Mesenchymal stem cell (in vitro differentiated cells and primary cell): ENCODE measurements at regions not wholly inside any gene's neighbourhood (a gene's known extent, or its start where the extent isn't known, plus 50 kb on each side); places are given as distances from the start of the nearest gene placed in this dataset.

Experiments
- DNase-seq: peaks from one replicate; pipeline ENCODE4 v3.0.0-alpha.2; 2013
- H2AFZ ChIP-seq: one replicate; pipeline ENCODE4 v1.6.1; 2013; ENCODE audit warnings: low read depth, mild to moderate bottlenecking, control low read depth, inconsistent platforms, low read length, moderate library complexity
- H2AK5ac ChIP-seq: 2 replicates; pipeline ENCODE4 v1.6.1; 2013; ENCODE audit warnings: low read length, moderate library complexity, mild to moderate bottlenecking, inconsistent platforms; ENCODE audit not compliant: severe bottlenecking
- H2BK120ac ChIP-seq: one replicate; pipeline ENCODE4 v1.6.1; 2013; ENCODE audit warnings: low read depth, mild to moderate bottlenecking, inconsistent platforms, low read length, moderate library complexity
- H2BK12ac ChIP-seq, 2 experiments: one replicate each; pipeline ENCODE4 v1.6.1; 2013; ENCODE audit warnings: inconsistent platforms in 2 of 2, low read length in 2 of 2, mild to moderate bottlenecking in 2 of 2, moderate library complexity in 2 of 2, control low read depth in 1 of 2
- H2BK15ac ChIP-seq: one replicate; pipeline ENCODE4 v1.6.1; 2013; ENCODE audit warnings: mild to moderate bottlenecking, low read depth, inconsistent platforms; ENCODE audit not compliant: poor library complexity, severe bottlenecking
- H2BK5ac ChIP-seq: 2 replicates; pipeline ENCODE4 v1.6.1; 2013; ENCODE audit warnings: low read depth, mild to moderate bottlenecking, low read length, control low read depth, inconsistent platforms; ENCODE audit not compliant: poor library complexity, severe bottlenecking
- H3K14ac ChIP-seq, 2 experiments: one replicate each; pipeline ENCODE4 v1.6.1; 2013; ENCODE audit warnings: inconsistent platforms in 2 of 2, low read length in 2 of 2, control low read depth in 1 of 2, mild to moderate bottlenecking in 1 of 2, moderate library complexity in 1 of 2
- H3K18ac ChIP-seq, 2 experiments: one replicate each; pipeline ENCODE4 v1.6.1; 2013; ENCODE audit warnings: inconsistent platforms in 2 of 2, low read length in 2 of 2, control low read depth in 1 of 2, low read depth in 1 of 2, mild to moderate bottlenecking in 1 of 2
- H3K23ac ChIP-seq, 2 experiments: one replicate each; pipeline ENCODE4 v1.6.1; 2013; ENCODE audit warnings: inconsistent platforms in 2 of 2, low read length in 2 of 2, mild to moderate bottlenecking in 2 of 2, moderate library complexity in 2 of 2, control low read depth in 1 of 2
- H3K27ac ChIP-seq: 2 replicates; pipeline ENCODE4 v1.5.1; 2013; ENCODE audit warnings: mild to moderate bottlenecking, moderate library complexity, low read length, control low read depth, inconsistent platforms; ENCODE audit not compliant: poor library complexity, severe bottlenecking
- H3K27me3 ChIP-seq, 2 experiments: 2 replicates each; pipeline versions ENCODE4 v1.6.1 to v1.7.0; 2013; ENCODE audit warnings: low read length in 2 of 2, mild to moderate bottlenecking in 2 of 2, moderate library complexity in 2 of 2, control low read depth in 1 of 2, inconsistent platforms in 1 of 2; ENCODE audit not compliant: control insufficient read depth in 1 of 2, insufficient read depth in 1 of 2
- H3K36me3 ChIP-seq, 2 experiments: 2 replicates each; pipeline versions ENCODE4 v1.6.1 to v1.7.0; 2013; ENCODE audit warnings: low read length in 2 of 2, control low read depth in 1 of 2, inconsistent platforms in 1 of 2, low read depth in 1 of 2, mild to moderate bottlenecking in 1 of 2; ENCODE audit not compliant: insufficient read depth in 2 of 2, control insufficient read depth in 1 of 2
- H3K4ac ChIP-seq, 2 experiments: one replicate each; pipeline ENCODE4 v1.6.1; 2013; ENCODE audit warnings: inconsistent platforms in 2 of 2, low read length in 2 of 2, mild to moderate bottlenecking in 2 of 2, moderate library complexity in 2 of 2, control low read depth in 1 of 2, low read depth in 1 of 2
- H3K4me1 ChIP-seq: 2 replicates; pipeline ENCODE4 v1.6.1; 2013; ENCODE audit warnings: low read depth, low read length, control low read depth; ENCODE audit not compliant: control insufficient read depth, insufficient read depth
- H3K4me2 ChIP-seq: 2 replicates; pipeline ENCODE4 v1.6.1; 2013; ENCODE audit warnings: low read length, mild to moderate bottlenecking, inconsistent platforms; ENCODE audit not compliant: poor library complexity, severe bottlenecking
- H3K4me3 ChIP-seq, 2 experiments: 2 replicates each; pipeline versions ENCODE4 v1.5.1 to v1.7.0; 2013; ENCODE audit warnings: low read length in 2 of 2, mild to moderate bottlenecking in 2 of 2, control low read depth in 1 of 2, low read depth in 1 of 2; ENCODE audit not compliant: insufficient read depth in 1 of 2
- H3K79me1 ChIP-seq: replicated peaks from 2 replicates; pipeline ENCODE4 v1.6.1; 2013; ENCODE audit warnings: mild to moderate bottlenecking, control low read depth, low read length, inconsistent platforms; ENCODE audit not compliant: poor library complexity, severe bottlenecking
- H3K9ac ChIP-seq: 2 replicates; pipeline ENCODE4 v1.7.0; 2013; ENCODE audit warnings: mild to moderate bottlenecking, low read length, moderate library complexity
- H3K9me3 ChIP-seq: 2 replicates; pipeline ENCODE4 v1.7.0; 2013; ENCODE audit warnings: mild to moderate bottlenecking, low read length; ENCODE audit not compliant: control insufficient read depth
- H4K8ac ChIP-seq: one replicate; pipeline ENCODE4 v1.6.1; 2013; ENCODE audit warnings: inconsistent platforms, mild to moderate bottlenecking, low read length, moderate library complexity
- H4K91ac ChIP-seq: one replicate; pipeline ENCODE4 v1.6.1; 2013; ENCODE audit warnings: mild to moderate bottlenecking, low read length, inconsistent platforms
- WGBS: methylation state at CpG from one replicate; pipeline ENCODE4 v1.1.7; 2013; ENCODE audit warnings: mixed read lengths; 5-methylcytosine and 5-hydroxymethylcytosine counted together

GRCh38 chr10:90458054-90458453, 399.8 kb downstream of the HTR7 start:
- H3K27me3 ChIP-seq = no peaks in the 10 kb centered on the region
- H3K14ac ChIP-seq = no peak overlapping the region
- WGBS = no CpG with 5 or more reads among the region's 1 CpG
- H2BK12ac ChIP-seq = no peak overlapping the region
- no peak overlapping the region for H4K8ac ChIP-seq
- no peaks in the 10 kb centered on the region for H3K79me1 ChIP-seq
- H3K36me3 ChIP-seq = no peaks in the 10 kb centered on the region
- H4K91ac ChIP-seq = no peak overlapping the region
- no peaks in the 10 kb centered on the region for H3K9me3 ChIP-seq
- no peak overlapping the region for H2AK5ac ChIP-seq
- no peak overlapping the region for H3K27ac ChIP-seq
- no peak for DNase-seq
- no peak overlapping the region for H2AFZ ChIP-seq
- no peak overlapping the region for H2BK120ac ChIP-seq
- H3K4me3 ChIP-seq = no peak overlapping the region
- no peaks in the 10 kb centered on the region for H3K4me1 ChIP-seq
- H3K9ac ChIP-seq = no peak overlapping the region
- H3K4ac ChIP-seq = no peak overlapping the region
- no peak overlapping the region for H2BK15ac ChIP-seq
- no peak overlapping the region for H2BK5ac ChIP-seq
- H3K23ac ChIP-seq = no peak overlapping the region
- no peak overlapping the region for H3K18ac ChIP-seq
- H3K4me2 ChIP-seq = no peak overlapping the region

- H3K23ac ChIP-seq = no peak overlapping the region
- no peak overlapping the region for H4K8ac ChIP-seq
- no peaks in the 10 kb centered on the region for H3K36me3 ChIP-seq
Measured at GRCh38 chr10:90458571-90458970, 399.3 kb downstream of the HTR7 start.

GRCh38 chr10:90461437-90462155, 396.2 kb downstream of the HTR7 start:
- WGBS = 63% methylated on average over 3 of the region's 4 CpGs

More at GRCh38 chr10:90458571-90458970, 399.3 kb downstream of the HTR7 start:
- H3K4me3 ChIP-seq = no peak overlapping the region
- no peaks in the 10 kb centered on the region for H3K4me1 ChIP-seq
- H3K4ac ChIP-seq = no peak overlapping the region
- no peak overlapping the region for H3K9ac ChIP-seq
- no peak overlapping the region for H2AK5ac ChIP-seq
- no peak overlapping the region for H3K27ac ChIP-seq
- no peak overlapping the region for H2AFZ ChIP-seq
- H3K9me3 ChIP-seq = no peaks in the 10 kb centered on the region
- no peak overlapping the region for H3K14ac ChIP-seq
- DNase-seq = no peak
- H3K79me1 ChIP-seq = no peaks in the 10 kb centered on the region
- no peak overlapping the region for H2BK120ac ChIP-seq
- H2BK15ac ChIP-seq = no peak overlapping the region
- 100% methylated on average over 1 of the region's 1 CpG for WGBS
- no peaks in the 10 kb centered on the region for H3K27me3 ChIP-seq
- no peak overlapping the region for H4K91ac ChIP-seq
- H3K18ac ChIP-seq = no peak overlapping the region
- no peak overlapping the region for H3K4me2 ChIP-seq
- no peak overlapping the region for H2BK5ac ChIP-seq
- no peak overlapping the region for H2BK12ac ChIP-seq

GRCh38 chr10:90462749-90463470, 394.9 kb downstream of the HTR7 start:
- Histone ChIP-seq H3K36me3 (no peaks in the 10 kb centered on the region), H3K4me3 (no peak overlapping the region), H3K9me3 (no peaks in the 10 kb centered on the region), H4K8ac (peak overlapping the region; percentile 42), H3K27me3 (no peaks in the 10 kb centered on the region), H2BK120ac (peak overlapping the region; percentile 42), H3K18ac (peak overlapping the region; percentile 8 to 58), H3K4ac (peak overlapping the region in 1 of 2 experiments; percentile 79), H3K9ac (no peak overlapping the region), H2BK12ac (peak overlapping the region; percentile 31 to 42), H3K27ac (no peak overlapping the region), H2BK5ac (no peak overlapping the region), H3K23ac (no peak overlapping the region), H4K91ac (peak overlapping the region; percentile 72), H3K4me2 (no peak overlapping the region), H3K14ac (no peak overlapping the region), H2AFZ (no peak overlapping the region), H2BK15ac (peak overlapping the region; percentile 40), H2AK5ac (no peak overlapping the region), H3K4me1 (no peaks in the 10 kb centered on the region), H3K79me1 (no peaks in the 10 kb centered on the region)
- 100% methylated on average over 1 of the region's 2 CpGs for WGBS
- peak; percentile 47 for DNase-seq

More at GRCh38 chr10:90461437-90462155, 396.2 kb downstream of the HTR7 start:
- H4K91ac ChIP-seq = no peak overlapping the region
- no peak overlapping the region for H3K14ac ChIP-seq
- no peaks in the 10 kb centered on the region for H3K79me1 ChIP-seq
- no peak overlapping the region for H2BK12ac ChIP-seq
- no peak overlapping the region for H2AFZ ChIP-seq
- no peak for DNase-seq
- no peak overlapping the region for H2BK5ac ChIP-seq
- H4K8ac ChIP-seq = no peak overlapping the region
- no peak overlapping the region for H2BK120ac ChIP-seq
- H2BK15ac ChIP-seq = no peak overlapping the region
- H3K18ac ChIP-seq = no peak overlapping the region
- no peaks in the 10 kb centered on the region for H3K36me3 ChIP-seq
- H3K9ac ChIP-seq = no peak overlapping the region
- H3K4ac ChIP-seq = no peak overlapping the region
- H3K4me1 ChIP-seq = no peaks in the 10 kb centered on the region
- H3K27me3 ChIP-seq = no peaks in the 10 kb centered on the region
- no peak overlapping the region for H3K27ac ChIP-seq
- no peak overlapping the region for H2AK5ac ChIP-seq
- H3K9me3 ChIP-seq = no peaks in the 10 kb centered on the region
- H3K23ac ChIP-seq = no peak overlapping the region
- no peak overlapping the region for H3K4me2 ChIP-seq
- H3K4me3 ChIP-seq = no peak overlapping the region
